NCI-H345 treated with DMSO at 0.1 percent for 48 hours (cell line): ENCODE measurements at regions not wholly inside any gene's neighbourhood (a gene's known extent, or its start where the extent isn't known, plus 50 kb on each side); places are given as distances from the start of the nearest gene placed in this dataset.
"Not testable (repeated sequence)": the region's sequence is repeated elsewhere in the genome, so short reads cannot be mapped to it uniquely, and the experiment has no call there.

Source experiments
- DNase-seq: peaks from one replicate; lab custom pipeline; 2025; ENCODE audit not compliant: unreplicated experiment; lab: John Stamatoyannopoulos, UW

- no peak for DNase-seq
Measured at GRCh38 chr12:17015501-17015900, 409.5 kb upstream of the LMO3 start.

GRCh38 chr12:17007442-17008040, 401.6 kb upstream of the LMO3 start:
- DNase-seq, result not testable (repeated sequence)

- not testable (repeated sequence) for DNase-seq
Measured at GRCh38 chr12:16998538-16998937, 392.6 kb upstream of the LMO3 start.

- no peak for DNase-seq
Measured at GRCh38 chr12:16984484-16984883, 378.5 kb upstream of the LMO3 start.

- no peak for DNase-seq
Measured at GRCh38 chr12:16972923-16973770, 367.2 kb upstream of the LMO3 start.

- no peak for DNase-seq
Measured at GRCh38 chr12:16962889-16963288, 356.9 kb upstream of the LMO3 start.

- no peak for DNase-seq
Measured at GRCh38 chr12:16955083-16955657, 349.2 kb upstream of the LMO3 start.

- DNase-seq, result no peak
Measured at GRCh38 chr12:16949871-16950667, 344.1 kb upstream of the LMO3 start.

- no peak for DNase-seq
Measured at GRCh38 chr12:16949371-16949770, 343.4 kb upstream of the LMO3 start.

- no peak for DNase-seq
Measured at GRCh38 chr12:16946704-16947103, 340.7 kb upstream of the LMO3 start.

- peak; percentile 4 for DNase-seq
Measured at GRCh38 chr12:16939871-16940306, 333.9 kb upstream of the LMO3 start.

- DNase-seq, result no peak
Measured at GRCh38 chr12:16927259-16927658, 321.3 kb upstream of the LMO3 start.

- DNase-seq, result no peak
Measured at GRCh38 chr12:16920451-16920850, 314.5 kb upstream of the LMO3 start.

- no peak for DNase-seq
Measured at GRCh38 chr12:16919551-16919950, 313.6 kb upstream of the LMO3 start.

- no peak for DNase-seq
Measured at GRCh38 chr12:16914853-16915252, 308.9 kb upstream of the LMO3 start.

- no peak for DNase-seq
Measured at GRCh38 chr12:16913832-16914490, 308.0 kb upstream of the LMO3 start.

- no peak for DNase-seq
Measured at GRCh38 chr12:16901946-16902345, 296.0 kb upstream of the LMO3 start.

GRCh38 chr12:16893426-16893825, 287.5 kb upstream of the LMO3 start:
- no peak for DNase-seq

- no peak for DNase-seq
Measured at GRCh38 chr12:16891673-16892072, 285.7 kb upstream of the LMO3 start.

GRCh38 chr12:16884819-16885218, 278.9 kb upstream of the LMO3 start:
- no peak for DNase-seq

- no peak for DNase-seq
Measured at GRCh38 chr12:16884056-16884455, 278.1 kb upstream of the LMO3 start.
